Cardiac septum (tissue), 1 donor: ENCODE measurements at regions not wholly inside any gene's neighbourhood (a gene's known extent, or its start where the extent isn't known, plus 50 kb on each side); places are given as distances from the start of the nearest gene placed in this dataset.

Source experiments
- DNase-seq: peaks from one replicate; pipeline ENCODE4 v3.0.0-alpha.2; 2020; ENCODE audit warnings: low spot score
- intact Hi-C: fragments of 100-400 bp; cut with DNase I; formaldehyde crosslinking; loops from one replicate; pipeline ENCODE4 v1.14.0; 2022
- donor health status: DM: no; HTN: no; CAD: no.

DNA sequence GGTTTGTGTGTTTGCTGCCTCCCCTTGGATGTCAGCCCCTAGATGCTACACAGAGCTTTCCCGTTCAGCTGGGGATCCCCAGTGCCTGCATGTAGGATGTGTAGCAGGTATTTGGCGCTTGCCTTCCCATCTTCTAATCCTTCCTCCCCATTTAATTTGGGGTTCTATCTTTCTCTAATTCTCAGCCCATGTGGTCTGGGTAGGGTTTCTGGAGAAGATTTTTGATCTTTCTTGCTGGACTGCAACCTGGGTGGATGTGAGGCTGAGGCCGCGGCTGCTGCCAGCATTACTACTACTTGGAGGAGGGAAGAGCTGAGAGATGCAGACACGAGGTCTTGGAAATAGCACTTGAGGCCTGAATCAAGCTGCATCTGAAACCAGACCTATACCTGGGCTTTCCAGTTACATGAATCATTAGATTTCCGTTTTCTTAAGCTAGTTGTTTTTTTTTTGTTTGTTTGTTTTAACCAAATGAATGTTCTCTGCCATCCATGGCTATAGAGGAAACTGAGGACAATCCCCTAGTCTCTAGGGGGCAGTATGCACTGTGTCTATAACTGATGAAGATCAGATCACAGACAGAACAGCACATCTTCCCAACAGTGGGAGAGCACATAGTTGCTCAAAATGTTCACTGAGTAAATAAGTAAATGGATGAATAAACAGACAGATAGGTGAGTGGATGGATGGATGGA, 178.6 kb downstream of the FGF18 start:
- DNase-seq = no peak
- intact Hi-C loops = loop anchor here (5.0 kb wide), 1 partner anchor 176 kb away; no protein-coding TSS in a partner anchor

DNA sequence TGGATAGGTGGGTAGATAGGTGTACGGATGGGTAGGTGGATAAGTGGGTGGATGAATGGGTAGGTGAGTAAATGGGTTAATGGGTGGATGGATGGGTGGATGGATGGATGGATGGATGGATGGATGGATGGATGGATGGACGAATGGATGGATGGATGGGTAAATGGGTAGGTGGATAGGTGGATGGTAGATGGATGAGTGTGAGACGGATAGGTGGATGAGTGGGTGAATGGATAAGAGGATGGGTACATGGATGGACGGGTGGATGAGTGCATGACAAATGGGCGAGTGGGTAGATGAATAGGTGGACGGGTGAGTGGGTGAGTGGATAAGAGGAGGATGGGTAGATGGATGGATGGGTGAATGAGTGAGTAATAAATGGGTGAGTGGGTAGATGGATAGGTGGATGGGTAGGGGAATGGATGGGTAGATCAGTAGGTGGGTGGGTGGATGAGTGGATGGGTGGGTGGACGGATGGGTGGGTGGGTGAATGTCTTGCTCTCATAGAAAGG, 179.2 kb downstream of the FGF18 start:
- intact Hi-C loops = loop anchor here (5.0 kb wide), 1 partner anchor 176 kb away; no protein-coding TSS in a partner anchor
- DNase-seq = no peak

DNA sequence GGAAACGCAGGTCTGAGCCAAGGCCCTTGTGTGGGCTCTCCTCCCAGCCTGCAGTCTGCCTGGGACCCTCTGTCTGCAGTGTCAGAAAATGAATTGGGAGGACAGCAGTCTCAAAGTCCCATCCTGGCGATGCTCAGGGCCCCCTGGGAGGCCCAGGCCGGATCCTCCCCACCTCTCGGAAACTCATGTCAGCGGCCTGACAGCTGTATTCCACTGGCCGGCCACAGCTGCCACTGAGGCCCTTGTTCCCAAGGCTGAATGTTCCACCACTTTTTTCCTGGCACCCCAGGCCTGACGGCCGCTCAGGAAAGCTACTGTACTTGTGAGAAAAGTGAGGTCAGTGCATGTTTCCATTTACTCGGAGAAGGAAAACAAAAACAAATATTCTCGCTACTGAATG, 180.0 kb downstream of the FGF18 start:
- intact Hi-C loops = loop anchor here (5.0 kb wide), 1 partner anchor 177 kb away; no protein-coding TSS in a partner anchor
- DNase-seq = no peak

DNA sequence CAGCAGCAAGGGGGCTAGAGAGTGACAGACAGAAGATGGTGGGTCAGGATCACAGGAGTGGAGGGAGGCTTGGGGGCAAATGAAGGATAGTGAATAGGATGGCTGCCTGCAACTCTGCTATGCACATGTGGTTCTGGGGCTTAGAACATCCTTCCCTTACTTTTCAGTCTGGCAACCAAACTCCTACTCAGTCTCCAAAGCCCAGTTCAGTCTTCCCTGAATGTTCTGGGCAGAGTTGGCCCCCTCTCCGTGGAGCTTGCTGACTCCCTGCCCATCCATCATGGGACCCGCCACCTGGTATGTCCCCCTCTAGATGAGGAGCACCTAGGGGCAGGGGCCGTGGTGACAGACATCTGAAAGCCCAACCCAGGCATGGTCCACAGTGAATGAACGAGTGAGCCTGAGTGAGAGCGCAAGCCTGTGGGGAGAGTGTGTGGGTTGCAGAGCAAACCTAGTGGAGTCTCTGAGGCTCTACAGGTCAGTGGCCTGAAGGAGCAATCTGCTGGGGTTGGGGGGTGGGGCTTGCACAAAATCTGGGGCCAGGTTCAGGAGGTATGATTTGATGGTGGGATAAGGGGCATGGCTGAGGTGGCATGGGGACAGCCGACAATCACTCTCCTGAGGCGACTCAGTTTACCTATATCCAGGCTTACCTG, 180.6 kb downstream of the FGF18 start:
- intact Hi-C loops = loop anchor here (5.0 kb wide), 1 partner anchor 178 kb away; no protein-coding TSS in a partner anchor
- no peak for DNase-seq

DNA sequence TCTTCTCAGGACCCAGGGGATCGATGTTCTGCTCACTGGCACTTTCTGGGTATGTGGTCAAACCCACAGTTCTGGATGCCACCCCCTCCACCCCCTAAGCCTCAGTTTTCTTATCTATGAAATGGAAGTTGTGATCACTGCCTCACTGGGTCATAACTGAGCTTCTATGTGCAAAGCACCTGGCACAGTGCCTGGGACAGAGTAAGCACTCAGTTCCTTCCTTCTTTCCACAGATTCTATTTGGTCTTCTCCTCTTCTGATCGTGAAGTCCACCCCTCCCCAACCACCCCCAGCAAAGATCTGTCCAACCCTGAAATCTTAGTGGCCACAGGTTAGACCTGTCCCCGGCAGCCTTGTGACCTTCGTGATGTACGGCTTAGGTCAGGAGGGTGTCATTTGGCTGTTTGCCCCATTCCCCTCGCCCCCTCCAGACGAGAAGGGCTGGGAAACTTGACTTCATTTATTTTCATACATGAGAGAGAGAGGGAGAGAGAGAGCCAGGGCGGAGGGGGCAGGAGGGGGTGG, 181.4 kb downstream of the FGF18 start:
- DNase-seq = no peak
- intact Hi-C loops = no loop called here

DNA sequence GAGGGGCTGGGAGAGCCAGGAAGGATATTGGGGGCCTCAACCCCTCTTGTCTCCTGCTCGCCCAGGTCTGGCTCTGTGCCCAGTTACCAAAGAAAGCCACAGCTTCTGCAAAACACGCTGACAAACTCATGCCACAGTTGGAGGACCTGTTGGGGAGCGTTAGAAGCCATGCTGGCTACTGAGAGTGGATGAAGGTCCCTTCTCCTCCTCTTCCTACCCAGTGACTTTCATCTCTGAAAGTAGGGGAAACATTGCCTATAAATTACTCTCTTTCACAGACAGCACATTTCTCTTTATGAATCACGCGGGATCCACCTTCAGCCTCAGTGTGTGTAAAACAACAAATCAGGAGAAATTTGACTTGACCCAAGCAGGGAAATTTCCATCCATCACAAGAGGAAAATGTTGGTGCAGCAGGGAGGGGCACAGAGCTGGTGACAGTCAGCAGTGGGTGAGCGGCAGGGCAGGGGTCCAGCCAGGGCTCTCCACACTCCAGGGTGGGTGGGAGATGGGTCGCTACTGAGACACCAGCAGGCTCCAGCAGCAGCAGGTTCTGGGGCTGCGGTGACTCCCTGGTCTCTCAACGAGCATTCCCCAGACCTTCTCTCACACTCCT, 181.9 kb downstream of the FGF18 start:
- intact Hi-C loops = no loop called here
- DNase-seq = no peak

DNA sequence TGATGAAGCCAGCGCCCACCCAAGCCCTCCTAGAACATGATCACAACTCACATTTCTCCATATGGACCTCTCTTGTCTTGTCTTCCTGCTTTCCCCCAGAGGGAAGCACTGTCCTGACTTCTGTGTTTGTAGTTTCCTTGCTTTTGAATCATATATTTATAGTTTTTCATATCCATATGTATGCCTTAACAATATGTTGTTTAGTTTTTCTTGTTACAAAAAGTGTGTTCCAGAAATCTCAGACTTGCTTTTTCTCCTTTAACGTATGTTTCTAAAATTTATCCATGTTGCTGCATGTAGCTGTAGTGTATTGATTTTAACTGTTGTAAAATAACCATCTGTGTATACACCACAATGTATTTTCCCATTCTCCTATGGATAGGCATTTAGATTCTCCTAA, 182.0 kb upstream of the SMIM23 start:
- intact Hi-C loops = no loop called here
- no peak for DNase-seq

DNA sequence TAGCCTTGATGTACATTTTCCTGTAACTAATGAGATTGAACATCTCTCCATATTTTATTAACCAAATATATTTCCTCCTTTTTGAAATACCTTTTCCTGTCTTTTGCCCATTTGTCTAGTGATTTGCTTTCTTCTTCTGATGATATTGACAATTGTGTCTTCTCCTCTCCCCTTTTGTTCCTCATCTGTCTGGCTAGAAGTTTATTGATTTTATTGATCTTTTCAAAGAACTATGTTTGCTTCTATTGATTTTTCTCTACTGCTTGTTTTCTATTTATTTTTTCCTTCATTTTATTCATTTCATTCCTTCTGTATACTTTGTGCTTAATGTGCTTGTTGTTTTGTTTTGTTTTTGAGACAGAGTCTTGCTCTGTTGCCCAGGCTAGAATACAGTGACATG, 181.4 kb upstream of the SMIM23 start:
- intact Hi-C loops = no loop called here
- DNase-seq = no peak

DNA sequence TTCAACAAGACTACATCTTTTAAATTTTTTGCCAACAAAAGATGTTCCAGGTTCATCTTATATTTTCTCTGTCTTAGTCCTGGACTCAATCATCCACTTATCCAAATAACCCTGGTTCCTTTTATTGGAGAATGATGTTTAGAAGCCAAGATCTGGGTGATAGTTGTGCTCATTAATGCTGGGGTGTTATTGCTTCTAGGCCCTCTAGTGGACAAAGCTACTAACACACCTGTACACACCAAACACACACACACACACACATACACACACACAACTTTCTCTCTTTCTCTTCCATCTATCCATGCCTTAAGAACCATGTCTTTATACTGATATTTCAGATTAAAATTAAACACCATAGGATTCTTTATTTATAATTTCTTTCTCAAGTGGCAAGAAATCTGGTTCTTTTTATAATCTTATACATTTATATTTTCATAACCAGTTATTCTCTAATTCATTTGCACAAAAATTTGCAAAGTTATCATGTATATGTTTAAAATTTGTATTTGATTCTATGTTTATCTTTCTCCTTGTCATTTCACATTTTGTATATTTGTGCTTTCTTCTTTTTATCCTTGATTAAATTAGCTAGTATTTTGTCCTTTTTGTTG, 179.1 kb upstream of the SMIM23 start:
- no peak for DNase-seq
- intact Hi-C loops = no loop called here

DNA sequence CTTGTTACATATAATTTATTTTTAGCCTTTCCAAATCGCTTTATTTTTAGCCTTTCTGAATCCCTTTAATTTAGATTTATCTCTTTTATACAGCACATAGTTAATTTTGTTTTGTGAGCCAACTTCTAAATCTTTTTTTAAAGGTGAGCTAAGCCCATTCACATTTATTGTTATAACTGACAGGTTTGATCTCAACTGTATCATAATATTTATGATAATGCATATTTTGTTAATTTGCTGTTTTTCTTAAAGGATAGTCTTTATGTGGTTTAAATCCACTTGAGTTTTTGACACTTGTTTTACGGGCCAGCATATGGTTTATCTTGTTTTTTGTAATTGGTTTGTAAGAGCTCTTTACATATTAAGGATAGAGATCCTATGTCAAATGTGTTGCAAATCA, 177.8 kb upstream of the SMIM23 start:
- intact Hi-C loops = no loop called here
- no peak for DNase-seq

DNA sequence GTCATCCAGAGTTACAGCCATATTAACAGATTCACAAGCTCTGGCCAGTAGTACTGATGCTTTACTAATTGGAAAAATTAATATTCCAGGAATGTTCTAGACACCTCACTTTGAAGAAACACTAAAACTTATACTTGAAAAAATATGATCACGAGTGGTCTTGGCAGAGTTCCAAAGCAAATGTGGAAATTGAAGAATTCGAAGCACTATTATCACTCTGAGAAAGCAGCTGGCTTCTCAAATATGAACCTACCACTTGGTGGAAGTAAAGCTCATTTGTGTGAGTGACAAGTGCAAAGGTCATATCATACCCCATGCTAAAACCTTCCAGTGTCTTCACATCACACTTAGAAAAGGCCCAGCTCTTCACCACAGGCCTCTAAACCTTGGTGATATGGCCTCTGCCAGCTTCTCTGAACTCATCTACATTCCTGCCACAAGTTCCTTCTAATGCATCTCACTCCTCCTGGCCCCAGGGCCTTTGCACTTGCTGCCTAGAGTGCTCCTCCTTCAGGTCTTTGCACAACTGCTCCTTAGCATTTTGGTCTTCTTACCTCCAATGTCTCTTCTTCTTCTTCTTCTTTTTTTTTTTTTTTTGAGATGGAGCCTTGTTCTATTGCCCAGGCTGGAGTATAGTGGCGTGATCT, 175.7 kb upstream of the SMIM23 start:
- intact Hi-C loops = no loop called here
- DNase-seq = no peak

DNA sequence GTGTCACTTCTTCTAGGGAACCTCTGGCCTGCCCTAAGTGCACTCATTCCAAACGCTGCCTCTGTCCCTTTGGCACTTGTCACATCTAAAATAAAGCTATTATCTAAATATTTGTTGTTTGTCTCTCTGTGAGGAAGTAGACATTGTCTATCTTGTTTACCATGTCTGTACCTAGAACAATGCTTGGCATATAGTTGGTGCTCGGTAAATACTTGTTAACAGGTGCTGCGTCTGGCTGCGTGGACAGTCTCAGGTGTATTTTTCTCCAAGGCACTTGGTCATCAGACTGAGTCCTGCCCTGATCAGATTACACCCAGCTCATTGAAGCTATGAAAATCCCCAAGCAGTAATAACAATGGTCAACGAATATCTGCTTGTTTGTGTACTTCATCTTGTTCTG, 174.9 kb upstream of the SMIM23 start:
- intact Hi-C loops = no loop called here
- DNase-seq = no peak

DNA sequence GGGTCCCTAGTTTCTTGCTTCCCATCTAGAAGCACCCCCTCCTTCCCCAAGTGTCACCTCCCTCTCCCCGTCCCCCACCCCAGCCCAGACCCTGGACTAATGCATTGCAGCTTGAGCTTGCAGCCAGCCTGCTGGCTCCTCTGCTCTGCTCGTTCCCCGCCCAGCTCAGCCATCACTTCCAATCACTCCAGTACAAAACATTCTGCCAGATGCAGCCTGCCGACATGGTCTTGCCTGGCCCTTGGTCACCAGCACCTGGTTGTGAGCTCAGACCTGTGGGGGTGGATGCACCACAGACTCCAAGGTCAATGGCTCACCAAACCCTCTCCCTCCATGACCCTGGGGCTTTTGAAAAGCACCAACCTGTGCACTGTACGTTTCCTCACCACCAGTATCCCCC, 172.9 kb upstream of the SMIM23 start:
- intact Hi-C loops = no loop called here
- DNase-seq = no peak

DNA sequence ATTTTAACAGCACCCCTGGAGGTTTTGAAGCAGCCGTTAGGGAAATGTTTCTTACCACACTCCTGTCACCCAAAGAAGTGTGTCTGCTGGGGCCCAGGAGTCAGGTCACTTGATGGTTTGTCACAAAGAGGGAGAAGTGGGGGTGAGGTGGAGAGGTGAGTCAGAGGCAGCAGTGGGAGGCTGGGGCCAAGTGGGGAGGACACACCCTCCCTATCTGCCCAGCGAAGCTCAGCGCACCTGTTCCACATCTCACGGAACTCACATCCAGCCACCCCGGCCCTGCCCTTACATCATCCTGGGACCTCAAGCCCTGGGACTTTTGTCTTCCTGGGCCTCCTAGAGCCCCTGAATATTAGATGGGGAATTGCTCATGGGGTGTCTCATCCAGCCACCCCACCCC, 171.1 kb upstream of the SMIM23 start:
- DNase-seq = no peak
- intact Hi-C loops = no loop called here

DNA sequence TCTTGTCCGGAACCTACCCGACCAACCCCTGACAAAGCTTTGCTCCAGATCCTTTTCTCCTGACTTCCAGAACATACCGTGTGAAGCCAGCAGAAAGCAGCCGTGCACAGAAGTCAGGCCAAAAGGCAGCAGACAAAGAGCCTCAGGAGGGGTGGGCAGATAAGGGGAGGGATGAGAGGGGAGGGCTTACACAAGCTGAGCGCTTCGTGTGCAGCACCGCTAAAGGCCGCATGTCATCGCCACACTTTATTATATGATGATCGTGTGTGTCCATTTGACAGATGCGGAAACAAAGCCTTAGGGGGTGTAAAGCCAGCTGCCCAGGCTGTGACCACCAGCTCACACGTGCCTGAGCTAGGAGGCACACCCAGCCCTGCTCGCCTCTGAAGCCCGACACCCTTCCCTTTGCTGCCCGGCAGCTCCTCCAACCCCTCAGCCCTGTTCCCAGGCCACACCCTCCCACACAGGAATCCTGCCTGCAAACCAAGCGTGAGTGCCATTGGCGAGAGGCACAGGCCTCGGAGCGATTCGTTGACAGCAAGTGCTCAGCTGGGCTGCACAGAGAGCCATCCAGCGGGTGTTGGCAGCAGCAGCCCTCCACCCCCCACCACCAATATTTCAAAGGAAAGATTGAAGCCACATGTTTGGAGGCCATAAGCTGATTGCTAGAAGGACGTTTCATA, 170.5 kb upstream of the SMIM23 start:
- no peak for DNase-seq
- intact Hi-C loops = no loop called here

DNA sequence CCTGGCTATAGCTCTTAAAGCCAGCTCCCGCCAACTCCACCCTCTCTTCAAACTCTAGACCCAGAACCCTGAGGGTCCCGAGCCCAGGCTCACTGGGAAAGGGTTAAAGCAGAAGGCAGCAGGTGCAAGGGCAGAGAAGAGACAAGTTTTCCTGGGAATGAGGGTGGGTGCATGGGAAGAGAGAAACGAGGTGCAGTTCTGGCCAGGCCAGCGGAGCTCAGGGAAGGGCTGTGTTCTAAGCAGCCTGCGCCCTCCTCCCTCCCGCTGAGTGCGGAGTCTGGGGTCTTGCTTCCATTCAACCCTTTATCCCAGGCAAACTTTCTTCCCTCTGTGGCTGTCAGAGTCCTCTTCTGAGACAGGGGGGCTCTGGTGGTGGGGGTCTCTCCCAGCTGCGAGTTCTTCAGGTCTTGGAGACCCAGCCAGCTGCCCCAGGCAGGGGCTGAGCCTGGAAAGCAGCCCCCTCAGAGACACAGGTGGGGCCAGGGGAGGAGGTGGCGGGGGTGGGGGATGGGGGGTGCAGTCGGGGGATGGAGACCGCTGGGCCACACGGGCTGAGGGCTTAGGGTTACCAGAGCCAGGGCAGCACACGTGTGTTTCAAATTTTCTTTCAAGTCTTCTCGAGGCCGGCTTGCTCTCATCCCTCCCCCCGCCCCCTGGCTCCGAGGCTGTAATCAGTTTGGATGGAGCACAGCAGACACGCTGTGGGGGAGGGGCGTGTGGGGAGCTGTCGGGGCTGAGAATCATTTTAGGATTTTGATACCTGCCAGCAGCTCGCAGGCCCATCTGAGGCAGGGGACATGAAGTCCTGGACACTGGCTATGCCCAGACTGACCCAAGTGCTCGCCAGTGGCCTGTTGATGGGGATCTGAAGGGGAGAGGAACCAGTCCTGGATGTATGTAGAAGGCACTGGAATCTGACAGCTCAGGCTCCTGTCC, 169.6 kb upstream of the SMIM23 start:
- no peak for DNase-seq
- intact Hi-C loops = no loop called here

DNA sequence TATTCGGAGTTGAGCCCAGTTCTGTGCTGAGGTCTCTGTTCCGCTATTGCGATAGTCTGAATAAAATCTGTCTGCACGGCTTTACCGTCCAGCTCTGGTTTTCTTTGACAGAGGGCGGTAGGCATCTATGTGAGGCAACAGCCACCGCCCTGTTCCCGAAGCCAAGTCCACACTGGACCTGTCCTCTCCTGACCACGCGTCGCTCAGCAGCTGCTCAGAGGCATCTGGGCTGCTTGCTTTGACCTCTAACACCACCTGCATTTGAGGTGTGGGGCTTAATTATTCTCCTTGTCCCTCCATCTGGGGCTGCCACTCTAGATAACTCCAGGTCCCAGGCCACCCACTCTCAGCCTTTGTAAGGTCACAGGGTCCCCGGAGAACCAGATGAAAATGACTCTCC, 168.4 kb upstream of the SMIM23 start:
- DNase-seq = no peak
- intact Hi-C loops = no loop called here
